GM12892 (cell line): ENCODE measurements at regions not wholly inside any gene's neighbourhood (a gene's known extent, or its start where the extent isn't known, plus 50 kb on each side); places are given as distances from the start of the nearest gene placed in this dataset.

ENCODE experiments used
- DNase-seq: peaks from one replicate; pipeline ENCODE4 v3.0.0; 2011; ENCODE audit not compliant: insufficient read length
- FAIRE-seq: peaks from 2 replicates; lab custom pipeline; 2011; peaks lifted over from hg19 to GRCh38; lab: Jason Lieb, UNC
- POLR2A ChIP-seq: IDR thresholded peaks from 2 replicates; pipeline ENCODE4 v1.6.1; 2011; ENCODE audit warnings: low read depth, low read length, control low read depth
- POLR2AphosphoS5 ChIP-seq: IDR thresholded peaks from 2 replicates; pipeline ENCODE4 v1.6.1; 2011; ENCODE audit warnings: low read depth, low read length, control low read depth
- TAF1 ChIP-seq: IDR thresholded peaks from 2 replicates; pipeline ENCODE4 v1.6.1; 2011; ENCODE audit warnings: low read depth, mild to moderate bottlenecking, control low read depth, low read length, borderline replicate concordance

GRCh38 chrX:20421275-20421674 lies 154.6 kb upstream of the RPS6KA3 start:
- no peak for TF ChIP-seq POLR2AphosphoS5
- TF ChIP-seq TAF1: no peak
- TF ChIP-seq POLR2A: no peak
- DNase-seq (no peak), FAIRE-seq (no peak)

DNA sequence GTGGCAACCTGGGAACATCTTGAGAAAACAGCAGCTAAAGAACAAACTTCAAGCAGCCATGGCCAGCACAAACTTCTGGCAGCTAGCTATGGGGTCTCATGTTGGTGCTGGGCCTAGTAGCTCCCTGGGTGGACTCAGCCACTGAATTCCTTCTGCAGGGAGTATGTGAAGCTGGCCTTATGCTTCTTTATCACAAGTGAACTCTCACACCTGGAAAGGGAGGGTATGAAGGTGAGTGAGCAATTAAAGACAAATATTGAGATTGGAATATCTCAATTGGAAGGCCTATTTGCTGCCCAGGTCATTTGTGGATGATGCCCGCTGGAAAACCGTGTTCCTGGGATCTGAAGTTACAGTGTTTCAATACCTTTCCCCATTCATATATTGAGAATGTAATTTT lies 153.3 kb upstream of the RPS6KA3 start:
- TF ChIP-seq TAF1 (no peak), POLR2A (no peak), POLR2AphosphoS5 (no peak)
- DNase-seq (no peak), FAIRE-seq (no peak)

GRCh38 chrX:20418379-20419150 lies 151.9 kb upstream of the RPS6KA3 start:
- FAIRE-seq (peak; percentile 14), DNase-seq (no peak)
- no peak for TF ChIP-seq TAF1

- no peak for TF ChIP-seq POLR2A
- TF ChIP-seq TAF1: no peak
- TF ChIP-seq POLR2AphosphoS5: no peak
- DNase-seq (no peak), FAIRE-seq (no peak)
These were observed 148.2 kb upstream of the RPS6KA3 start for GRCh38 chrX:20414762-20415445.

- TF ChIP-seq POLR2AphosphoS5 (no peak), POLR2A (no peak), TAF1 (no peak)
- DNase-seq: no peak
- no peak for FAIRE-seq
These were observed 147.4 kb upstream of the RPS6KA3 start for GRCh38 chrX:20414066-20414465.

DNA sequence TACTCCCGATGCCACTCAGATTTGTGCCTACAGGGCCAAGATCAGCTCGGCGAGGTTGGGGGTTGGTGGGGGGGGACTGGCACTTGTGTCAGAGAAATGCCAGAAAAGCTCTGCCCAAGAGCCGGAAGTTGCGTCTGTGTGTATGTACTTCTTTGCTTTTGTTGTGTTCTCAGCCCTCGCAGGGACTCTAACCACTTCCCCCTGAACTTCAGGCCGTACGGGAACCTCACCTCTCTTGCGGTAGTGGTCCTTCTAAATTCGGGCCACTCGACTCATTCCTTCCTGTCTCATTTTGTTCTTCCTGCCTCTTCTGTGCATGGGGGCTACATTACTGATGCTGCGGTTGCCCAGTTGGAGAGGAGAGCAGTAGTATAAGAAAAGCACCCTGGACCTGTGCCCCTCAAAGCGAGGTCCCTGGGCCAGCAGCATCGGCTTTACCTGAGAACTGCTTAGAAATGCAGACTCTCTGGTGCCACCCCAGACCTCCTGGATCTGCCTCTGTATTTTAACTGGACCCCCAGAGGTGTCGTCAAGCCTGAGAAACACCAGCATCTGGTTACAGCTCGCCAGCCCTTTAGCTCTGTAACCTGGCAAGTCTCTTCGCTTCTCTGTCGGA lies 146.3 kb upstream of the RPS6KA3 start:
- TF ChIP-seq POLR2AphosphoS5 (no peak), POLR2A (no peak), TAF1 (no peak)
- DNase-seq (no peak), FAIRE-seq (peak; percentile 50)

- DNase-seq (no peak), FAIRE-seq (no peak)
- TF ChIP-seq POLR2A (no peak), POLR2AphosphoS5 (no peak), TAF1 (no peak)
These were observed 143.8 kb upstream of the RPS6KA3 start for GRCh38 chrX:20410540-20410939.

GRCh38 chrX:20409991-20410390 lies 143.3 kb upstream of the RPS6KA3 start:
- FAIRE-seq (no peak), DNase-seq (no peak)
- TF ChIP-seq POLR2A (no peak), POLR2AphosphoS5 (no peak), TAF1 (no peak)

GRCh38 chrX:20402956-20403355 lies 136.2 kb upstream of the RPS6KA3 start:
- no peak for TF ChIP-seq POLR2A
- TF ChIP-seq POLR2AphosphoS5: no peak
- no peak for TF ChIP-seq TAF1
- DNase-seq (no peak), FAIRE-seq (no peak)

GRCh38 chrX:20399728-20400414 lies 133.2 kb upstream of the RPS6KA3 start:
- no peak for DNase-seq
- no peak for TF ChIP-seq TAF1
- TF ChIP-seq POLR2A: no peak
- no peak for TF ChIP-seq POLR2AphosphoS5
- no peak for FAIRE-seq

DNA sequence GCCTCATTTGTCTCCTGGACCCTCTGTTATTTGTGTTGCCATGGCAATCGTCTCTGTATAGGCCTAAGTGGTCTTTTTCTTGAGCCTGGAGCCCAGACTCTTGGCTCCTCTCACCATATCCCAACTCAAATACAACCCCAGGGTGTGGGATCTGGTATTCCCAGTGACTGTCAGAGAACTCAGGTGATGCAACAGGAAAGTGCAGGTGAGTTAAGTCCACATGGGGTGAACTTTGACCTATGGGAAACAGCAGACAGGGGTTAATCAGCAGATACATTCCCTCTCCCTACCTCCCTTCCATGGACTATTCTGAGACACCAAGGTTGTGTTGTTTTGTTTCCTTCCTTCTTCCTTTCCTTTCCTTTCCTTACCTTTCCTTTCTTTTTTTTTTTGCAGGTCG lies 130.9 kb upstream of the RPS6KA3 start:
- TF ChIP-seq POLR2AphosphoS5 (no peak), POLR2A (no peak), TAF1 (no peak)
- no peak for DNase-seq
- FAIRE-seq: no peak

- FAIRE-seq: no peak
- DNase-seq: no peak
- no peak for TF ChIP-seq POLR2A
- TF ChIP-seq TAF1: no peak
- TF ChIP-seq POLR2AphosphoS5: no peak
These were observed 127.7 kb upstream of the RPS6KA3 start for GRCh38 chrX:20394451-20394850.
